ENCODE measurements at regions not wholly inside any gene's neighbourhood (a gene's known extent, or its start where the extent isn't known, plus 50 kb on each side); places are given as distances from the start of the nearest gene placed in this dataset.
"Not testable (repeated sequence)": the region's sequence is repeated elsewhere in the genome, so short reads cannot be mapped to it uniquely, and the experiment has no call there.

DNA sequence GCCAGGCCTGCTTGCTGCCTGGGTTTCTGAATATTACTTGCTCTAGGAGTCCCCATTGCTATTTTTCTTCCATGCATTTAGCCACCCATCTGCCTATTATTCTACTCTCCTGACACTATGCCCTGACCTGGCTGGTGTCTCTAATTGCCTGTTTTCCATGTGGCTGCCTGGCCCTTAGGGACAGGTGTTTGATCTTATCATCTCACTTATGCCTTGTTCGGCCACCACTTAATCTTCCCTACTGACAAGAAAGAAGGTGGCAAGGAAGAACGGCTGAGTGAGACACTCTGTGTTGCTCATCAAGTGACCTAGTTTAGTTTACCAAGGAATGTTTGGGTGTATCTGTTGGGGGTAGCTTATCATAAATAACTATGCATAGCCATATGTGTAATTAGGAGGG lies 50.4 kb upstream of the RAPH1 start:
- no peak for DNase-seq

DNA sequence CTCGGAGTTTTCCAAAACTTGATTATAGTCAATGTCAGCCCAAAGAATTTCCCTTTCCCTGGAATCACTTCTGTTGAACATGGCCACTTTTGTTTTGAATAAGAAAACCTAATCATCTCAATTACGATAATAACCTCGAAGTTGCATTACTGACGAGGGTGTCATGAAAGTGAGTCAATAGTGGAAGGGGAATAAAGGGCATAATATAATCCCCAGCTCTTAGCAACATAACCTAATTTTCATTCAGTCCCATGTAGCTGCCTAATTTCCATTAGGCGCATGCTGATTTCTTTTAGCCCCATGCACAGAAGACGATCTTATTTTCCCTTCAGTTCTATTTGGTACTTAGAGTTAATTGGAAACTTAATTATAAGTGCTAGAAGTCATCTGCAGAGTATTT lies 51.1 kb upstream of the RAPH1 start:
- DNase-seq: no peak

DNA sequence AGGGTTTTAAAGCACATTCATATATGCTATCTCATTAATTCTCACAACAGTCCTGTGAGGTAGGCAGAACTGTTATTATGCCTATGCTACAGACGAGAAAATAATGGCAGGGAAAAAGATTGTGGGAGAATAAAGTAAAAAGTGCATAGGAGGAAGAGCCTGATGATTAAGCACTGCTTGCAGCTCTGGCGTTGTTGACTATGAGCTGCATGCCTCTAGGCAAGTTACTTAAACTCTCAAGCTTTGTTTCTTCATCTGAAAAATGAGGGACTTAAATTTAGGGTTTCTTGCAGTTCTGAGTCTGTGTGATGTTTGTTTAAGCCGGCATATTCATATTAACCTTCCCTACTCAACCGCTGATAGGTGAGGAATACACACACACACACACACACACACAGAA lies 51.6 kb upstream of the RAPH1 start:
- no peak for DNase-seq

DNA sequence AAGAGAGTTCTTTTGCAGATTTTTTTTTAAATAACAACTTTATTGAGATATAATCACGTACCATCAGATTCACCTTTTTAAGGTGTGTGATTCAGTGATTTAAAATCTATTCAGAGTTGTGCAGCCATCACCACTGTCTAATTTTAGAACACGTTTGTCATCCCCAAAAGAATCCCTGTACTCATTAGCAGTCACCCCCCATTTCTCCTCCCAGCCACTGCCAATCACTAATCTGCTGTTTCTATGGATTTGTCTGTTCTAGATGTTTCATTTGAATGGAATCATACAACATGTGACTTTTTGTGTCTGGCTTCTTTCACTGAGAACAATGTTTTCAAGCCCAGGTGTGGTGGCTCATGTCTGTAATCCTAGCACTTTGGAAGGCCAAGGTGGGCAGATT lies 55.4 kb upstream of the RAPH1 start:
- DNase-seq: no peak

DNA sequence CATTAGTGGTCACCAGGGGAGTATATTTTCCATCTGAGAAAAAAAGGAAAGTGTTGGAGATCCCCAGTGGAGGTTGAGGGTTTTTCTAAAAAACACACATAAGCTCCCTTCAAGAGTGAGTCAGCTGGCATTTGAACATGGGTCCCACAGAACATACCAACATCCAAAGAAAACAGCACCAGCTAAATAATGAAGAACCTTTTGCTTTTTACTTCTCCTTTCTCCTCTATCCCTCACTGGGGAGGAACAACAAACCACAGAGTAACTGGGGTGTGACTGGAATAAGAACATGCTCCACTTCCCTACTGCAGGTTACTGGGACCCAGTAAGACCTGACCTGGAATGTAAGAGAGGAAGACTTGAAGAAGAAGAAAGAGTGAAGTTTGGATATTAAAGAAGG lies 56.5 kb upstream of the RAPH1 start:
- DNase-seq: no peak

DNA sequence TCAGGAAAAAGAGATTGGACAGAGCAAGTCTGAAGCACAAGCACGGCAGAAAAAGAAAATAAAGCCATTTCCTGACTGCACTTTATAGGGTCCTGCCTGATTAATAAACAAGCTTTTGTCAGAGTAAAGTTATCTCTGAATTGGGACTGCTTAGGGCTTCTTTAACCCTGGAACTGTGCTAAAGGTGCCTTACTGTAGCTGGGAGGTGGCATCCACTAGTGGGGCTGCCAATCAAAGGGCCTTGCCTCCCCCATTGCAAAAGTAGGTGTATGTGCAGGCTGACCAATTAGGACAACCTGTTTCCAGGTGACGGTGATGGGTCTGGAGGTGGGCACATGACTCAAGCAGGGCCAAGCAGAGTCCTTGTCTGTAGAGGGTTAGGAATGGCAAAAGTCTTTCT lies 57.4 kb upstream of the RAPH1 start:
- DNase-seq: no peak

DNA sequence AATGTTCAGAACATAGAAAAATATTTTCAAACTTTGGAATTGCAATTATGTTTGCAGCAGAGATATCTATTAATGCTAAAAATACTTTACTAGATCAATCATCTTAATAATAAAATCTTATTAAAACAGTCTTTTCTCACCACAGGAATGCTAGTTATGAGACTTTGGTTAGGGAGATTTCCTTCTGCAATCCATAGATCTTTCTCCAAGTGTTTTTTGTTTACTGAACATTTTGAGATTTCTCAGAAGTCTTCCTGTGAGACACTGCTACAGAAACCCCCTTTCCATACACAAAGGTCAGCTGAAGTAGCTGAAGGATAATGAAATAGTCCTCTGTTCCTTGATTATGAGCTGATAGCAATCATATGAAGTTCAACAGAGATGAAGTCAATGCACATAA lies 59.4 kb upstream of the RAPH1 start:
- DNase-seq: no peak

DNA sequence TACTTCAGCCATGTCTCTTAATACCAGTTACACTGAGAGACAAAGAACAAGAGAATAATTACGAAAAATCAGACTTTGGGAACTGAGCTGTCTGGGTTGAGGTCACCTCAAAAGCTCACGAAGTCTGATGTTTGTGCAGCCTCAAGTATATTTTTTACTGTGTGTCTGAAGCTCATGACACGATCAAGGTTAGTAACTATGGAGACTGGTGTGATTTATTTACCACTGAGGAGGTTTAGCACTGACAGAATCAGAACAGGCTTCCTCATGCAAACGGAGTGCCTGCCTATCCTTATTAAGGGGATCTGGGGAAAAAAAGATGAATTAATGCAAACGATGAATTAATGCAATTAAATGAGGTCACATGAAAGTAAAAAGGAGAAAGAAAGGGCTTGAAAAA lies 61.1 kb upstream of the RAPH1 start:
- no peak for DNase-seq

DNA sequence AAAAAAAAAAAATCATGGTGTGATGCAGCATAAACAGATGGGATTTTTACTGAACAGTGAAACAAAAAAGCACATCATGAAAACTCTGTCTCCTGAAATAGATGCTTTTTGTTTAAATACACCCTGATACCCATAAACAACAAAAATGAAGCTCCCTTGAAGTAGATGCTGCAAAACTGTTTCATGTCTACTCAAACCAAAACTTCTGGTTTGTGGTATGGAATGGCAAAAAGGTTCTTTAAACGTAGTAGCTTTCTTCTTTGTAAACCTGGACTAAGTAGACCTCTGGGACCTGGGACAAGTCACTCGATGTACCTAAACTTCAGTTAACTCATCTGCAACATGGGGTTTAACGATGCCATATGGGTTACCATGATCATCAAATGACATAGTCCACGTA lies 64.4 kb upstream of the RAPH1 start:
- no peak for DNase-seq

DNA sequence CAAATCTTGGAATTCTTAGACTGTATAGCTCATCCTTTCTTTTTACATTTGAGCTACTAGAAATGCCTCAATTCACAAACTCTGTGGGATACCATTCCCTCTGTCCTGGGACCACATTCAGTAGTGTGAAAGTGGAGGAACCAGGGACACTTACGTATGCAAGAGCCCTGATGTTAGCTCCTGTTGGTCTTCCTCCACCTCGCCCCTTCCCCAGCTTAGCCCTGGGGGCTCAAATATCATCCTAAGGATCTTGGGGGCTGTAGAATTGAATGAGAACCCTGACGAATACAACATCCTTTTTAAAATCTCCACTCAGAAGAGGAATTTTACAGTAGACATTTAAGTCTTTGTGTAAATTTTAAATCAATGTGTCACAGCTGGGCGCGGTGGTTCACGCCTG lies 65.2 kb upstream of the RAPH1 start:
- DNase-seq: no peak

DNA sequence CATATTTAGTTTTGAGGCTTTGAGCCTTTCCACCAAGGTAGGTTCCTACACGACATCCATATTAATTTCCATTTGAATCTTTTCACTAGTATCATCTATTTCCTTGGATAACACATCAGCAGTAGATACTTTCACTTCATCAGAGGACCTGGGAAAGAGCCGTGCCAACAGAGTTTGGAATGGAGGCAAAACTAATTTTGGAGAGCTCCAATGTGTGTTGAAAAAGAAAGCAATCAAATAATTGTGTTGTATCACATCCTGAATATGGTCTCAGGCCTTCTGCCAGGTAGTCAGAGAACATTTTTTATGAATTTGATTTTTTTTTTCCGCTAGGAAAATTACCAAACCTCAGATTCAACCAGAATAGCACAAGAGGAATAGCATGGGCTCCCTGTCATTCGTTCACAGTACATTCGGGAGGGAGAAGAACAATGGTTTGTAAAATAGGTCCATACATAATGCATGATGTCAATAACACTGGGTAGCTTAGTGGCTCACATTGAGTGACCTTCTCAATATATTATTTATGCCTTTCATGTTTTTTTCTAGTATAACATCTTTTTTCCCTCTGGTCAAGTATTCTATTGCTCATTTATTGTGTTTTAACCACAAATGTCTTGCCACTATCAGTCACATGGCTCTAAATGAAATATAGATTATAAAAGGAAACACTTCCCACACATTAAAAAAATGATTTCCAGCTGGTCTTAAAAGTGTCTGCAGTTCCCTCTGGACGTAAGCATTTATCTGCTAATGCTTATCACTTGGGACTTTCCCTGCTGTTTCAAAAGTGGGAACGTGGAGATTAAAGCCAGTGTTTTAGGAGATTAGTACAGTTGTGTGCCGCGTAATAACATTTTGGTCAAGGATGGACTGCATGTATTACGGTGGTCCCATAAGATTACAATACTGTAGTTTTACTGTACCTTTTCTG lies 68.6 kb upstream of the RAPH1 start:
- DNase-seq: no peak

DNA sequence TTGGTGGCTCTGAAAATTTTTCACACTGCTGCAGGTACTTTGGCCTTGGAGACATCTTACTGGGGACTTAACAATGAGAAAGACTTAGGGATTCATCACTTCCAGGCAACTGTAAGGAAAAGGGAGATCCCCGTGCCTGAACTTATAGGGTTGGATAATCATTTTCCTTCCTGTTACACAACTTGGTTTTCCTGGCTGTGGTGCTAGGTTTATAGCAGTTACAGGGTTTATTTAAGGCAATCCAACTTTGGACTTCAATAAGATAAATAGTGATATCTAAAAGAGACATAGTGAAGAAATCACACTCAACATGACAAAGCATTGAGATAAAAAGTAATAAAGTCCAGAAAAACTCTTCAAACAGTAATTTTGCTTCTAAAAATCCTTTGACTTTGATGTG lies 70.2 kb upstream of the RAPH1 start:
- no peak for DNase-seq

DNA sequence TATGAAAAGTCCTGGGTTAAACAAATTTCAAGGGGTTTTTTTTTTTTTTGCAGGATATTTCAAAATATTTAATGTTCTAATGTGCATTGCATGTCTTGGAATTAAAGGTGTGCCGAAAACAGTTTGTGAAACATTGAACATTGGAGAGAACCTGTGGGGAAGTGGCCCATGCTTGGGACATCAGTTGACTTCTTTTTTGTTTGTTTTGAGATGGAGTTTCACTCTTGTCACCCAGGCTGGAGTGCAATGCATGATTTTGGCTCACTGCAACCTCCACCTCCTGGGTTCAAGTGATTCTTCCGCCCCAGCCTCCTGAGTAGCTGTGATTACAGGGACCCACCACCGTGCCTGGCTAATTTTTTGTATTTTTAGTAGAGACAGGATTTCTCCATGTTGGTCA lies 71.0 kb upstream of the RAPH1 start:
- DNase-seq: no peak

DNA sequence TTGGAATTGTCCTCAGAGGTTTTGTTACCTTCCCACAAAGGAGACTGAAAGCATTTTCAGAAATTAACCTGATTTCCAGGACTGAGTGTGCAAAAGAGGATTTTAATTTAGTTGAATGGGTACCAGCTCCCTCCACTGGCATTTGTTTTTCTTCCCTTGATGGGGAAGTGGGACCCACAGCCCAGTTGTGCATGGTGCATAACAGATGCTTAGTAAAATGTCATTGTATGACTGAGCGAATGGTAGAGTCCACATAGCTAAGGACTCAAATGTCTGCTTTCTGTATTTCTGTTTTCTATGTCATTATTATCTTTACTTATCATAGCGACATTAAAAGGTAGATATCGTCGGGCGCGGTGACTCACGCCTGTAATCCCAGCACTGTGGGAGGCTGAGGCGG lies 75.5 kb upstream of the RAPH1 start:
- no peak for DNase-seq

DNA sequence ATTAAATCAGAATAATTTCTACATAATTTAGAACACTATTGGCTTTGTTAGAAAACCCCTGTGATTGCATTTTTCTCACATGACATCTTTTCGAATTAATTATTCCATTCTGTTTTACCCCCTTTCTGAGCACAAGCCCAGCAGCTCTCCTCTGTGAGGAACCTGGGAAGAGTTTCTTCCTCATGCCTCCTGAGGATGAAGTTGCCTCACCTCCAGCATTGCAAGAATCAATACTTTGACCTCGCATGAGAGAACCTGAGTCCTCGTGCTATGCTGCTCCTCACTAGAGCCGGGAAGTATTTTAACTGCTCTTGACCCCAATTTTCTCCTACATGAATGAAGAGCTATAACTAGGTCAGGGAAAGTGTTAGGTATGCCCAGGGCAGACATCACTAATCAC lies 77.1 kb upstream of the RAPH1 start:
- no peak for DNase-seq

DNA sequence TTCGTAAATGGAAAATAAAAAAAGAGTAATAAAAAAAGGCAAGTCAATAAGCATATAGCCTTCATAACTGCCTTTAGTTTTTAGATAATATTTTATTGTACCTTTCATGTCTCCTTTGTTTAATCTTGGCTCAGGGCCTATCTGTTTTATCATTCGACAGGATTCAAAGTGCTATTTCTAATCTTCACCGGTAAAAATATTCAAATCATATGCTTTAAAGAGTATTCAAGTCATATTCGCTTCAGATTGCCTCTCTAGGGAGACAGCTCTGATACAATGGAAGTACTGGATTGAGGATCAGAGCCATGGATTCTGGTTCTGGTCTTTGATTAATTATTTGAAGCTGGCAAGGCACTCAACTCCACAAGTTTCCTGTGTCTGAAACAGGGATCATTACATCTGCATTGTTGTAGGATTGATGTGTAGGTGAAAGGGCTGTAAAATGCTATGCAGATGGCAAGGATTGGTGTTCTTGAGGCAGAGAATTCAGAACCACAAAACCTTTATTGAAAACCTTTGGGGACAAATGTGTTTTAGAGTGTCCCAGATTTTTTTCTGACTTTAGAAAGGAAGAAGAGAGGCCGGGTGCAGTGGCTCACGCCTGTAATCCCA lies 84.3 kb upstream of the RAPH1 start:
- no peak for DNase-seq

DNA sequence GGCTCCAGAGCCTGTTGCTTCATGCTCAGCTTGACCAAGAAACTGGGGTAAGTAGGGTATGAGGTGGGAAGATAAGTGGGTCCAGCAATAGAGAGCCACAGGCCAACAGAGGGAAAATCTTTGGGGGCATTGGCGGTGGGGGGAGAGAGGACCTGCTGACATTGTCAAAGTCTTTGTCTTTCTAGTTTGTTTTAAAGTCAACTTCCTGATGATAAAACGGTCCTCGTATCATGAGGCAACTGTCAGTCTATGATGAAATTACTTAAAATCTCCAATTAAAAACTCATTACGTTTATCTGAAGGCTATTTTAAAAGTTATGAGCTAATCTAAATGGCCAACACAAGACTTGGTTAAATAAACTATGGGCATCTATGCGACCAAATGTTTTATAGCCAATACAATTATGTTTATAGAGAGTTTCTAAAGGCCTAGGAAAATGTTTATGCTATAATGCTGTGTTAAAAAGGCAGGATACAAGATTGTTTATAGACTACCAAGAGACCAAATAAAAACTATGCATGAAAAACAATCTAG lies 84.4 kb upstream of the CD28 start:
- no peak for DNase-seq

DNA sequence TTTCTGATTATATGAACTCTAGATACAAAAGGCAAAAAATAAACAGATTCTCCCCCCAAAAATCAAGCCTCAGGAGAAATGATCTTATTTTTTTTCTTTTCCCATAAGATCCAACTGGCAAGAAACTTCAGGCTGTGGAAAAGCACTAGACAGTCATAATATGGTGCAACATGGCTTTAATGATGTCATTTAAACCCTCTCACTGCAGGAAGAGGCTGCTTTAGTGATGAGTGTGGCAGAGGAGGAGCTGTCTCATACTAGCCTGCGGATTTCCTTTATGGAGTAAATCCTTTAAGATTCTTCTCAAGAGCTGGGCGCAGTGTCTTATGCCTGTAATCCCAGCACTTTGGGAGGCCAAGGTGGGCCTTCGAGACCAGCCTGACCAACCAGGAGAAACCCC lies 83.3 kb upstream of the CD28 start:
- DNase-seq: no peak

DNA sequence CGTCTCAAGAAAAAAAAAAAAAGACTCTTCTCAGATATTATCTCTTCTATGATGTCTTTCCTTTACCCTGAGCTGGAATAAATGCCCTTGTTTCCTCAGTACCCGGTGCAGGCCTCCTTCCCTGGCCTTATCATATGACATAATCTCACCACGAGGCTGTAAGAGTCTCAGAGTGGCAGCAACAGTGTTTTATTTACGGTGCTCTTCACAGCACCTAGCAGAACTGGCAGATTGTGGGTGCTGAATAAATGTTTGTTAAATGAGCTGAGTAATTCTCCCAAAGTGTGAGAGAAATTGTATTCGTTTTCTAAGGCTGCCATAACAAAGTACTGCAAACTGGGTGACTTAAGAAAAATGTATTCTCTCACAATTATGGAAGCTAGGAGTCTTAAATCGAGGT lies 82.8 kb upstream of the CD28 start:
- DNase-seq: no peak

DNA sequence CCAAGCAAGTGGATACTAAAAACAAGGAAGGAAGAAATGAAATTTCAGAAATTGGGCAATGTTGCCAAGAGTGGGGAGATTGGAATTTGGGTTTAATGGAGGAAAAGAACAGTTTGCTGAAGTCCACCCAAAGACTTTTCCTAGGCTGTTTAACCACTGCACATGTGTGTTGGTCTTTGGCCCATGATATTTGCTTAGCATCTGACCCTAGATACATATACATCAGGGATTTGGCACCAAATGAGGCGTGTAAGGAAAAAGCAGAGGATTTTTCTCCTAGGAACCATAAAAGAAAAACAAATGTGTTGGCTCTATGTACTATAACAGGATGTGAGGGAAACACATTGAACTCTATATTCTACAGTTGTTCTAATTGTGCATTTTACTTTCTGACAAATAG lies 80.7 kb upstream of the CD28 start:
- DNase-seq: no peak

DNA sequence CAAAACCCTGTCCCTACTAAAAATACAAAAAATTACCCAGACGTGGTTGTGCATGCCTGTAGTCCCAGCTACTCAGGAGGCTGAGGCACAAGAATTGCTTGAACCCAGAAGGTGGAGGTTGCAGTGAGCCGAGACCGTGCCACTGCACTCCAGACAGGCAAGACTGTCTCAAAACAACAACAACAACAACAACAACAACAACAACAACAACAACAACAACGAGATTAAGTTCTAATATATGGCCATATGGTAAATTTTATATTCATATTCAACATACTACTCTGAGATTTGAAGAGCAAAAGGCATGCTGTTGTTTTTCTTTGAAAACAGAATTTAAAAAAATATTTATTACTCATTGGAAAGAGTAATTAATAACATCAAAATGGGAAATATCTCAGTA lies 80.2 kb upstream of the CD28 start:
- DNase-seq: not testable (repeated sequence)

DNA sequence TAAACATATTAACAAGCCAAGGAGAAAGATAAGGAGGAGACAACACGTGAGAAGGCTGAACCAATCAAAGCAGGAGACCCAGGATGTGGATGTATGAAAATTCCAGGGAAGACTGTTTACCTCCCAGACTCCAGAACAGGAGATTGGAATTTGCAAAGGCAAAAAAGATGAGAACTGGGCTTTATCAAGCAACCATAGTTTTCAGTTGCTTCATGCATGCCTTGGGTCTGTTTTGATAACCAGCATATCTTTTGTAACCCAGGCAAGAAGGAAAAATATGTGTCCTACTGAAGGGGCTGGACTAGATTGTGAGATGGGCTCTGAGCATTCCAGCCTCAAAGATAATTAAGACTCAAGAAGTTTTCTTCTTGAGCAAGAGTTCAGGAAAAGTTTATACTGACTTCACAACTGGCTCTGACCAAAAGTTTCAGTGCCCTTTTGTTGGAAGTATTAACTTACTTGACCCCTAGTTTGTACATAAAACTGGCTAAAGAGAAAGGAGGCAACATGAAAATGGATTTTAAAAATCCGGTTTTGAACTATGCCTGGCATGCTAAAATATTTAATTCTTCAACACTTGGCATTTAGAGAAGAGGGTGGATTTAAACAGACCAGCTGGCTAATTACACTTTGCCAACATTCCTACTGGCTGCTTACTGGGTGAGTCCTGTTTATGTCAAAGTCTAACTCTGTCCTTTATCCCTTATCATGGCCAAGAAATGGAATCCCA lies 79.3 kb upstream of the CD28 start:
- DNase-seq: no peak
